Umbilical cord (tissue), 1 donor: ENCODE measurements at regions not wholly inside any gene's neighbourhood (a gene's known extent, or its start where the extent isn't known, plus 50 kb on each side); places are given as distances from the start of the nearest gene placed in this dataset.

Experiments used
- DNase-seq: peaks from one replicate; pipeline ENCODE4 v3.0.0-alpha.2; 2015; ENCODE audit warnings: low spot score

- no peak for DNase-seq
Measured at GRCh38 chr13:91153372-91153771, 194.1 kb upstream of the MIR17HG start.

GRCh38 chr13:91154558-91155353 lies 192.7 kb upstream of the MIR17HG start:
- no peak for DNase-seq

- DNase-seq: peak; percentile 45
Measured at GRCh38 chr13:91155512-91156114, 191.9 kb upstream of the MIR17HG start.

- no peak for DNase-seq
Measured at GRCh38 chr13:91157273-91158016, 190.0 kb upstream of the MIR17HG start.

- DNase-seq: no peak
Measured at GRCh38 chr13:91158017-91158395, 189.5 kb upstream of the MIR17HG start.

GRCh38 chr13:91162180-91162579 lies 185.3 kb upstream of the MIR17HG start:
- no peak for DNase-seq

GRCh38 chr13:91162589-91162988 lies 184.9 kb upstream of the MIR17HG start:
- DNase-seq: no peak

- DNase-seq: no peak
Measured at GRCh38 chr13:91165758-91166157, 181.7 kb upstream of the MIR17HG start.

- no peak for DNase-seq
Measured at GRCh38 chr13:91166714-91167511, 180.6 kb upstream of the MIR17HG start.

- DNase-seq: no peak
Measured at GRCh38 chr13:91167706-91168385, 179.6 kb upstream of the MIR17HG start.

- DNase-seq: no peak
Measured at GRCh38 chr13:91168386-91168711, 179.1 kb upstream of the MIR17HG start.

- peak; percentile 21 for DNase-seq
Measured at GRCh38 chr13:91169321-91170050, 178.0 kb upstream of the MIR17HG start.

- no peak for DNase-seq
Measured at GRCh38 chr13:91172160-91172559, 175.3 kb upstream of the MIR17HG start.

- DNase-seq: no peak
Measured at GRCh38 chr13:91174886-91175501, 172.5 kb upstream of the MIR17HG start.

- no peak for DNase-seq
Measured at GRCh38 chr13:91178099-91178498, 169.4 kb upstream of the MIR17HG start.

- no peak for DNase-seq
Measured at GRCh38 chr13:91181892-91182291, 165.6 kb upstream of the MIR17HG start.

- no peak for DNase-seq
Measured at GRCh38 chr13:91184244-91184926, 163.1 kb upstream of the MIR17HG start.

- DNase-seq: peak; percentile 55
Measured at GRCh38 chr13:91185294-91185863, 162.1 kb upstream of the MIR17HG start.

- DNase-seq: no peak
Measured at GRCh38 chr13:91187522-91187921, 160.0 kb upstream of the MIR17HG start.
